LNCaP clone FGC (cell line): ENCODE measurements at regions not wholly inside any gene's neighbourhood (a gene's known extent, or its start where the extent isn't known, plus 50 kb on each side); places are given as distances from the start of the nearest gene placed in this dataset.

ENCODE experiments used
- DNase-seq: peaks from one replicate; pipeline ENCODE4 v3.0.0-alpha.2; 2011; ENCODE audit warnings: low read depth
- H3K4me3 ChIP-seq: 2 replicates; pipeline ENCODE4 v1.5.1; 2011; ENCODE audit warnings: mild to moderate bottlenecking, low read depth, low read length, control low read depth
- CTCF ChIP-seq: IDR thresholded peaks from 2 replicates; pipeline ENCODE4 v1.5.1; 2012; ENCODE audit warnings: mild to moderate bottlenecking; ENCODE audit not compliant: control insufficient read depth, insufficient read depth; ENCODE audit errors: extremely low read depth

DNA sequence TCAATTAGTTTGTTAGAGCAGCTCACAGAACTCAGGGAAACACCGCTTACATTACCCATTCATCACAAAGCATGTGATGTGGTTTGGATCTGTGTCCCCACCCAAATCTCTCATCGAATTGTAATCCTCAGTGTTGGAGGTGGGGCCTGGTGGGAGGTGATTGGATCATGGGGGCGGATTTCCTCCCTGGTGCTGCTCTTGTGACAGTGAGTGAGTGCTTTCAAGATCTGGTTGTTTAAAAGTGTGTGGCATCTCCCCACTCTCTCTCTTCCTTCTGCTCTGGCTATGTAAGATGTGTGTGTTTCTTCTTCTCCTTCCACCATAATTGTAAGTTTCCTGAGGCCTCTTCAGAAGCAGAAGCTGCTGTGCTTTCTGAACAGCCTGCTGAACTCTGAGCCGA, 63.5 kb upstream of the AGPS start:
- TF ChIP-seq CTCF = no peak
- no peak for DNase-seq
- H3K4me3 ChIP-seq = no peak overlapping the region

- DNase-seq = no peak
- no peak for TF ChIP-seq CTCF
- no peak overlapping the region for H3K4me3 ChIP-seq
Observed at GRCh38 chr2:177331466-177331997, 61.0 kb upstream of the AGPS start.

- DNase-seq = no peak
- H3K4me3 ChIP-seq = no peak overlapping the region
- peak; percentile 66 for TF ChIP-seq CTCF
Observed at GRCh38 chr2:177332026-177332991, 60.3 kb upstream of the AGPS start.

DNA sequence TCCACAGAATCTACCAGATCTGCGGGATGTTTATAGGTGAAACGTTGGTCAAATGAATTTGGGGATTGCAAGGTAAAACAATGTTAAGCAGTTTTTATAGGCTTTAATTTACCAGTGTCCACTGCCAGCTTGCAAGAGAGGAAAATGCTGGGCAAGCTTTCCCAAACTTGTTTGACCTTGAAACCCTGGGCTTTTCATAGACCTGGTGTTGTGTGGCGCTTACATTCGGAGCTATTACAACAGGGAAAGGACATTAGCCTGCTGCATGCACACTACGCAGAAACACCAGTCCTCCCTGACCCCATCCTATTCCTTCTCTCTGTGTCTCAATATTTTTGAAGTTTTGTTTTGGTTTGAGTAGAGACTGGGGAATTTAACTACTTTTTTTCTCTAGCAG, 59.6 kb upstream of the AGPS start:
- no peak for DNase-seq
- TF ChIP-seq CTCF = no peak
- no peak overlapping the region for H3K4me3 ChIP-seq

DNA sequence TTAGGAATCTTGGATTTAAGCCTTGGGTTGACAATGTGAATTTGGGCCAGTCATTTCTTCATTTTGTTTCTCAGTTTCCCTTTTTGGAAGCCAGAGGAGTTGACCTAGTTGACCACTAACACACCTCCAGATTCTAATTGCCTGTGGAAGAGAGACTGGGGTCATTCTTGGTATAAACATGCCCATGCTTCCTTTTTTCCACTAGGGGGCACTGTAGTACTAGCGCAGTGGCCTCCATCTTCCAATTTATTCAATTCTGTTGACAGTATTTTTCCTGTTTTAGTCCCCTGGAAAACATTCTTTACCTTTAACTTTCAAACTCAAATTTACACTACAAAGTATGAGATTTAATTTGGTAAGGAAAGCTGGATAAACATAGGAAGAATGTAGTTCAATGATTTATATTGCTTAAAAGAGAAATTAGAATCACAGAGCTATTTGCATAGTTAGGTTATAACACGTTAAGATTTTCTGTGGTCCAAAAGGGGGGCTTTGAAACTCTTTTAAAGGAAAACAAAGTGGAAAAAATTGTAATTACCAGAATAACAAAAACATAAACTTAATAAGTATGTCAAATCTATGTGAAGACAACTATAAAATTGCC, 57.5 kb upstream of the AGPS start:
- DNase-seq = no peak
- peak; percentile 75 for TF ChIP-seq CTCF
- H3K4me3 ChIP-seq = no peak overlapping the region

GRCh38 chr2:177335917-177336450, 56.6 kb upstream of the AGPS start:
- no peak overlapping the region for H3K4me3 ChIP-seq
- DNase-seq = no peak
- TF ChIP-seq CTCF = no peak
